ENCODE measurements at regions not wholly inside any gene's neighbourhood (a gene's known extent, or its start where the extent isn't known, plus 50 kb on each side); places are given as distances from the start of the nearest gene placed in this dataset.

DNA sequence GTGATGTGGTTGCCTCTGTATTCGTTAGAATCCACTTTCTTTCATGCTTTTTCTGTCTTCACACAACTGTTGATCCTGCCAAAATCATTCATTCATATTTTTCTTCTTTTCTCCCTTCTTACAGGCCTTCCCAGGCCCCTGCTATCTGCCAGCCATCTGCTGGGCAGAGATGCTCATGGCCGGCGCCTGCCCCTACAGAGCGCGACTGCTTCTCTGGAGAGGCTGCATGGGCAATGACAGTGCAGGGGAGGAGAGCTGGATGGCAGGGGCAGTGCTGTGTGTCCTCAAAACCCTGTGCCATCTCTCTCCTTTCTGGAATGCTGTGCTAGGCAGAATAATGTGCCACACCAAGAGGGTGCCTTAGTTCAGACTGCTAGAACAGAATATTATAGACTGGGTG is 125.2 kb downstream of the INHBB start:
- no peak for FAIRE-seq
- Histone ChIP-seq H3K4me3 (ENCODE audit: low read depth in 1 of 3, low read length in 3 of 3) (no peak overlapping the region), H3K27ac (ENCODE audit: low read depth in 1 of 3, low read length in 2 of 3) (no peak overlapping the region), H3K36me3 (ENCODE audit: control insufficient read depth in 3 of 3, insufficient read depth in 2 of 3, low read depth in 1 of 3, low read length in 3 of 3) (no peaks in the 10 kb centered on the region), H3K9me3 (ENCODE audit: control insufficient read depth in 2 of 2, insufficient read depth in 1 of 2, low read depth in 1 of 2, low read length in 1 of 2) (peaks cover 0 to 9% of the 10 kb centered on the region in 2 donors), H3K4me1 (ENCODE audit: control insufficient read depth in 3 of 3, insufficient read depth in 2 of 3, low read depth in 1 of 3, low read length in 2 of 3) (peaks cover 0 to 44% (median 0%) of the 10 kb centered on the region in 3 donors), H3K27me3 (ENCODE audit: control insufficient read depth in 3 of 3, insufficient read depth in 3 of 3, low read length in 3 of 3) (no peaks in the 10 kb centered on the region)
- WGBS, 3 donors, result 72 to 92% (median 87%) methylated on average over 5 of the region's 5 CpGs
- DNase-seq, result no peak

DNA sequence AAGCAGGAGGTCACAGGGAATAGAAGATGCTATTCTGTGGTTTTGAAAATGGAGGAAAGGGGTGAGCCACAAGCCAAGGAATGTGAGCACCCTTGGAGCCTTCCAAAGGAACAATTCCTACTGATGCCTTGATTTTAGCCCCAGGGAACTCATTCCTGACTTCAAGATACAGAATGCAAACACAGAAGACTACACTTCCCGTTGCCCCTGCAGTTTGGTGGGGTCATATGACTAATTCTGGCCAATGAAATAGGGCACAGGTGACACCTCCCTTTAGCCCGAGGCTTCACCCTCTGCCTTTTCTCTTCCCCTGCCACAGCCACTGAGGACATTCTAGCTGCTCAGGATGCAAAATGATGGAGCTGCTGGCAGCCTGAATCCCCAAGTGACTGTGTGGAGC is 126.1 kb downstream of the INHBB start:
- Histone ChIP-seq H3K4me1 (ENCODE audit: control insufficient read depth in 3 of 3, insufficient read depth in 2 of 3, low read depth in 1 of 3, low read length in 2 of 3) (peaks cover 0 to 38% (median 0%) of the 10 kb centered on the region in 3 donors), H3K27me3 (ENCODE audit: control insufficient read depth in 3 of 3, insufficient read depth in 3 of 3, low read length in 3 of 3) (no peaks in the 10 kb centered on the region), H3K4me3 (ENCODE audit: low read depth in 1 of 3, low read length in 3 of 3) (no peak overlapping the region), H3K36me3 (ENCODE audit: control insufficient read depth in 3 of 3, insufficient read depth in 2 of 3, low read depth in 1 of 3, low read length in 3 of 3) (no peaks in the 10 kb centered on the region), H3K9me3 (ENCODE audit: control insufficient read depth in 2 of 2, insufficient read depth in 1 of 2, low read depth in 1 of 2, low read length in 1 of 2) (peaks cover 0 to 9% of the 10 kb centered on the region in 2 donors), H3K27ac (ENCODE audit: low read depth in 1 of 3, low read length in 2 of 3) (no peak overlapping the region)
- WGBS, 3 donors, result 43 to 44% (median 44%) methylated on average over 2 of the region's 2 CpGs
- DNase-seq, result no peak
- FAIRE-seq, result no peak

DNA sequence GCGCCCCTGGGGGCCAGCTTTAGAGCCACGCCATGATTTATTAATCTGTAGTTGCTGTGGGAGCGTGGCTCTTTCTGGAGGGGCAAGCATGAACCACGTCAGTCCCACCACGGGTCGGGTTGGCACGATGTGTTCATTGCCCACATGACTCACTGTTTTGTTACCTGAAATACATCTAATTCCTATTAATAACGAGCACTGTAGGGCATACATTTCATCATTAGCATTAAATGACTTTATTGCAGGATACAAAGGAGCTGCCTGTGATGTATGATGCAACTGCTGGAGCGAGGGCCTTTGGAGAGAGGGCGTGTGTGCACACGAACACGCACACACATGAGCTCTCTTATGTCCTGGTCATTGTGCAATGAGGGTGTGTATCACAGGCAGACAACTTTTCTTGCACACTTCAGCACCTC is 127.0 kb downstream of the INHBB start:
- FAIRE-seq (no peak), DNase-seq (peak; percentile 68 to 84)
- H3K27ac ChIP-seq (ENCODE audit: low read depth in 1 of 3, low read length in 2 of 3), result peak overlapping the region in 2 of 3 donors; percentile 60 to 76
- H3K4me3 ChIP-seq (ENCODE audit: low read depth in 1 of 3, low read length in 3 of 3), result no peak overlapping the region
- peaks cover 0 to 9% of the 10 kb centered on the region in 2 donors for H3K9me3 ChIP-seq (ENCODE audit: control insufficient read depth in 2 of 2, insufficient read depth in 1 of 2, low read depth in 1 of 2, low read length in 1 of 2)
- H3K4me1 ChIP-seq (ENCODE audit: control insufficient read depth in 3 of 3, insufficient read depth in 2 of 3, low read depth in 1 of 3, low read length in 2 of 3), result peaks cover 0 to 38% (median 0%) of the 10 kb centered on the region in 3 donors
- no peaks in the 10 kb centered on the region for H3K36me3 ChIP-seq (ENCODE audit: control insufficient read depth in 3 of 3, insufficient read depth in 2 of 3, low read depth in 1 of 3, low read length in 3 of 3)
- WGBS, 3 donors, result 28 to 66% (median 45%) methylated on average over 12 of the region's 12 CpGs
- no peaks in the 10 kb centered on the region for H3K27me3 ChIP-seq (ENCODE audit: control insufficient read depth in 3 of 3, insufficient read depth in 3 of 3, low read length in 3 of 3)

- no peaks in the 10 kb centered on the region for H3K27me3 ChIP-seq (ENCODE audit: control insufficient read depth in 3 of 3, insufficient read depth in 3 of 3, low read length in 3 of 3)
- peaks cover 0 to 9% of the 10 kb centered on the region in 2 donors for H3K9me3 ChIP-seq (ENCODE audit: control insufficient read depth in 2 of 2, insufficient read depth in 1 of 2, low read depth in 1 of 2, low read length in 1 of 2)
- no peak for FAIRE-seq
- DNase-seq, result peak in 1 of 2 donors; percentile 33
- H3K4me3 ChIP-seq (ENCODE audit: low read depth in 1 of 3, low read length in 3 of 3), result no peak overlapping the region
- H3K36me3 ChIP-seq (ENCODE audit: control insufficient read depth in 3 of 3, insufficient read depth in 2 of 3, low read depth in 1 of 3, low read length in 3 of 3), result no peaks in the 10 kb centered on the region
- peak overlapping the region in 2 of 3 donors; percentile 60 to 76 for H3K27ac ChIP-seq (ENCODE audit: low read depth in 1 of 3, low read length in 2 of 3)
- H3K4me1 ChIP-seq (ENCODE audit: control insufficient read depth in 3 of 3, insufficient read depth in 2 of 3, low read depth in 1 of 3, low read length in 2 of 3), result peaks cover 0 to 38% (median 0%) of the 10 kb centered on the region in 3 donors
- WGBS, 3 donors, result 30 to 62% (median 39%) methylated on average over 16 of the region's 16 CpGs
Measured at GRCh38 chr2:120473522-120474271, 127.8 kb downstream of the INHBB start.

GRCh38 chr2:120474486-120474885 is 128.6 kb downstream of the INHBB start:
- WGBS, 3 donors, result 85 to 94% (median 93%) methylated on average over 7 to 8 of the region's 8 CpGs
- H3K4me3 ChIP-seq (ENCODE audit: low read depth in 1 of 3, low read length in 3 of 3), result no peak overlapping the region
- no peaks in the 10 kb centered on the region for H3K36me3 ChIP-seq (ENCODE audit: control insufficient read depth in 3 of 3, insufficient read depth in 2 of 3, low read depth in 1 of 3, low read length in 3 of 3)
- DNase-seq, result no peak
- H3K27me3 ChIP-seq (ENCODE audit: control insufficient read depth in 3 of 3, insufficient read depth in 3 of 3, low read length in 3 of 3), result no peaks in the 10 kb centered on the region
- H3K4me1 ChIP-seq (ENCODE audit: control insufficient read depth in 3 of 3, insufficient read depth in 2 of 3, low read depth in 1 of 3, low read length in 2 of 3), result peaks cover 0 to 33% (median 0%) of the 10 kb centered on the region in 3 donors
- H3K27ac ChIP-seq (ENCODE audit: low read depth in 1 of 3, low read length in 2 of 3), result no peak overlapping the region
- FAIRE-seq, result no peak
- H3K9me3 ChIP-seq (ENCODE audit: control insufficient read depth in 2 of 2, insufficient read depth in 1 of 2, low read depth in 1 of 2, low read length in 1 of 2), result peaks cover 0 to 9% of the 10 kb centered on the region in 2 donors

- WGBS, 3 donors, result 87 to 91% (median 90%) methylated on average over 7 of the region's 7 CpGs
- peaks cover 0 to 18% (median 0%) of the 10 kb centered on the region in 3 donors for H3K4me1 ChIP-seq (ENCODE audit: control insufficient read depth in 3 of 3, insufficient read depth in 2 of 3, low read depth in 1 of 3, low read length in 2 of 3)
- H3K4me3 ChIP-seq (ENCODE audit: low read depth in 1 of 3, low read length in 3 of 3), result no peak overlapping the region
- no peaks in the 10 kb centered on the region for H3K36me3 ChIP-seq (ENCODE audit: control insufficient read depth in 3 of 3, insufficient read depth in 2 of 3, low read depth in 1 of 3, low read length in 3 of 3)
- FAIRE-seq (no peak), DNase-seq (no peak)
- H3K27ac ChIP-seq (ENCODE audit: low read depth in 1 of 3, low read length in 2 of 3), result no peak overlapping the region
- H3K27me3 ChIP-seq (ENCODE audit: control insufficient read depth in 3 of 3, insufficient read depth in 3 of 3, low read length in 3 of 3), result no peaks in the 10 kb centered on the region
- H3K9me3 ChIP-seq (ENCODE audit: control insufficient read depth in 2 of 2, insufficient read depth in 1 of 2, low read depth in 1 of 2, low read length in 1 of 2), result peaks cover 0 to 9% of the 10 kb centered on the region in 2 donors
Measured at GRCh38 chr2:120476141-120476540, 130.2 kb downstream of the INHBB start.

DNA sequence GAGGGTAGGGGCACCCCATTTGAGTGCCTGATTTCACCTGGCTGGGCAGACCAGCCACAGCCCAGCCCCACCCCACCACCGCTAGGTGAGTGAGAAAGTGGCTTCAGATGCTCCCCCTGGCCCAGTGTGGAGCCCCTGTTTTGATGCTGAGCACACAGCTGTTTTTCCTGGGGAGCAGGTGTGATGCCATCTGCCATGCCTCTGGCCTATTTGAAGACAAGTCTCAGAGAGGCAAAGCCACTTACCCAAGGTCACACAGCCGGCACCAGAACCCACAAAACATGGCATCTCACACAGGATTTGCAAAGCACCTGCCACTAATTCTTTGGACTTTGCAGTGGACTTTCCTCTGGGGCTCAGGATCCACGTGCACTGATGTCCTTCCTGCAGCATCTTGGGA is 131.3 kb downstream of the INHBB start:
- WGBS, 3 donors, result 45 to 56% (median 50%) methylated on average over 3 of the region's 3 CpGs
- Histone ChIP-seq H3K9me3 (ENCODE audit: control insufficient read depth in 2 of 2, insufficient read depth in 1 of 2, low read depth in 1 of 2, low read length in 1 of 2) (peaks cover 0 to 2% of the 10 kb centered on the region in 2 donors), H3K27ac (ENCODE audit: low read depth in 1 of 3, low read length in 2 of 3) (no peak overlapping the region), H3K27me3 (ENCODE audit: control insufficient read depth in 3 of 3, insufficient read depth in 3 of 3, low read length in 3 of 3) (no peaks in the 10 kb centered on the region), H3K4me3 (ENCODE audit: low read depth in 1 of 3, low read length in 3 of 3) (no peak overlapping the region), H3K4me1 (ENCODE audit: control insufficient read depth in 3 of 3, insufficient read depth in 2 of 3, low read depth in 1 of 3, low read length in 2 of 3) (peaks cover 0 to 18% (median 0%) of the 10 kb centered on the region in 3 donors), H3K36me3 (ENCODE audit: control insufficient read depth in 3 of 3, insufficient read depth in 2 of 3, low read depth in 1 of 3, low read length in 3 of 3) (no peaks in the 10 kb centered on the region)
- no peak for FAIRE-seq
- no peak for DNase-seq

GRCh38 chr2:120477831-120478481 is 132.0 kb downstream of the INHBB start:
- DNase-seq, result no peak
- WGBS, 3 donors, result 89 to 93% (median 92%) methylated on average over 6 of the region's 6 CpGs
- Histone ChIP-seq H3K27me3 (ENCODE audit: control insufficient read depth in 3 of 3, insufficient read depth in 3 of 3, low read length in 3 of 3) (no peaks in the 10 kb centered on the region), H3K36me3 (ENCODE audit: control insufficient read depth in 3 of 3, insufficient read depth in 2 of 3, low read depth in 1 of 3, low read length in 3 of 3) (no peaks in the 10 kb centered on the region), H3K9me3 (ENCODE audit: control insufficient read depth in 2 of 2, insufficient read depth in 1 of 2, low read depth in 1 of 2, low read length in 1 of 2) (no peaks in the 10 kb centered on the region), H3K27ac (ENCODE audit: low read depth in 1 of 3, low read length in 2 of 3) (no peak overlapping the region), H3K4me3 (ENCODE audit: low read depth in 1 of 3, low read length in 3 of 3) (no peak overlapping the region), H3K4me1 (ENCODE audit: control insufficient read depth in 3 of 3, insufficient read depth in 2 of 3, low read depth in 1 of 3, low read length in 2 of 3) (peaks cover 0 to 13% (median 0%) of the 10 kb centered on the region in 3 donors)
- FAIRE-seq, result no peak
